OCI-LY1 (cell line): ENCODE measurements at regions not wholly inside any gene's neighbourhood (a gene's known extent, or its start where the extent isn't known, plus 50 kb on each side); places are given as distances from the start of the nearest gene placed in this dataset.

Experiments
- CTCF ChIP-seq: fragments of 200-600 bp; sonication (generic), shearing (Covaris generic); IDR thresholded peaks from 2 replicates; pipeline ENCODE4 v1.5.1; 2017; ENCODE audit warnings: mild to moderate bottlenecking, antibody characterized with exemption, low read length, moderate library complexity, mixed read lengths
- EZH2 ChIP-seq: fragments of 200-600 bp; sonication (generic), shearing (Covaris generic); IDR thresholded peaks from 2 replicates; pipeline ENCODE4 v1.8.0; 2017; ENCODE audit warnings: borderline replicate concordance, mixed run types, mild to moderate bottlenecking, antibody characterized with exemption, low read length, moderate library complexity, mixed read lengths

DNA sequence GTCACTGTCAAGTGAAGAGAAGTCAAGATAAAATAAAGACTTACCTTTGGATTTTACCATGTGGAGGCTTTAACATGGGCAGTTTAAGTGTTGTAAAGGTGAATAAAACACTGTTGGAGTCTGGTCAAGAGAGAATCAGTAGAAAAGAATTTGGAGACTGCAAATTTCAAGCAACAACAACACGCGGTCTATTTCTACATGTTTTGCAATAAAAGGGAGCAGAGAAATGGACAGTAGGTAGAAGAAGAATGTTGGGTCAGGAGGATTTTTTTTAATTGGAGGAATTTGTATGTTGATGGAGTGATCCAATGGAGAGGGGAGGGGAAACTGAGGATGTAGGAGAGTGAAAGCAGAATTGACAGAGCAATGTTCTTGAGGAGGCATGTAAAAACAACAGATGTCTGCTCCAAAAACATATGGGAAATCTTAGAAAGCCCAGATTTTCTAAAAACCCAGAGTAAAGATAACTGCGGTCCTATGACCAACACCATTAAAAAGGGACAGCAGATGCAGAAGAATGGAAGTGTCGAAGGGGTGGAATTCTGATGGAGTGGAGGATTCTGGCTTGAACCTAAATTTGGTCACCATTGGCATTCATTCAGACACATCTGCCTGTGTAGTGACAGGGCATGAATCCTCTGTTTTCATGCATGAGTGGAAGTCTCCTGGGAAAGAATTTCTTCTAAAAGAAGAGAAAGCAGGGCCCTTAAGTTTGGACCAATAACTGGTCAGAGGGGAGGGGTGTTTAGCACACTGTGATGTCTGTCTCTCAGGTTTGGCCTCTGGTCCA is 68.0 kb upstream of the OSBPL8 start:
- TF ChIP-seq CTCF (no peak), EZH2 (no peak)
